K562 (cell line): ENCODE measurements at regions not wholly inside any gene's neighbourhood (a gene's known extent, or its start where the extent isn't known, plus 50 kb on each side); places are given as distances from the start of the nearest gene placed in this dataset.

Experiments used
- ATAC-seq: fragments of 200-7000 bp; cut with Tn5 transposase; 3 replicates; pipeline ENCODE4 v1.9.1; 2020; ENCODE audit warnings: moderate library complexity
- BruUV-seq: library from RNA; stranded (reverse); fragments of 400-500 nt; replicated peaks from 2 replicates; lab custom pipeline; 2021; lab: Mats Ljungman, UMichigan
- CTCF ChIA-PET: fragments of 300-600 bp; formaldehyde crosslinking; extraction: SDS; loops from one replicate; lab custom pipeline; 2021; ENCODE audit warnings: low intra/inter-chr PET ratio; lab: Yijun Ruan, JAX
- POLR2A ChIA-PET: fragments of 300-600, 350-650 bp; sonication (Branson Sonifier 250); formaldehyde crosslinking; extraction: SDS; loops from one replicate; lab custom pipeline; 2021; ENCODE audit warnings: antibody characterized with exemption, inconsistent platforms; lab: Yijun Ruan, JAX
- DNase-seq, 4 experiments: peaks; one replicate each; pipeline versions ENCODE4 v3.0.0 to v3.0.0-alpha.2; 2011 to 2018; ENCODE audit warnings: low spot score in 3 of 4, mixed read lengths in 3 of 4; ENCODE audit errors: extremely low read depth in 1 of 4
- FAIRE-seq: peaks from 2 replicates; lab custom pipeline; 2011; peaks lifted over from hg19 to GRCh38; lab: Jason Lieb, UNC
- H2AFZ ChIP-seq: 2 replicates; pipeline ENCODE4 v1.6.0; 2011; ENCODE audit warnings: low read depth, low read length, control low read depth, inconsistent platforms
- H3K27ac ChIP-seq: fragments of 200-600 bp; 3 replicates; pipeline ENCODE4 v1.8.0; 2011; ENCODE audit warnings: low read depth, mild to moderate bottlenecking, control low read depth, inconsistent platforms, low read length, moderate library complexity, mixed read lengths; ENCODE audit errors: extremely low read depth
- H3K27me3 ChIP-seq, 2 experiments: fragments of 300-600 bp in 1 of 2; 2 replicates in 1 of 2; 3 replicates in 1 of 2; pipeline versions ENCODE4 v1.6.0 to v1.8.0; 2011; ENCODE audit warnings: inconsistent platforms in 2 of 2, low read length in 2 of 2, mild to moderate bottlenecking in 1 of 2, mixed read lengths in 1 of 2, moderate library complexity in 1 of 2; ENCODE audit not compliant: control insufficient read depth in 2 of 2, insufficient read depth in 2 of 2
- H3K36me3 ChIP-seq: fragments of 300-600 bp; 3 replicates; pipeline ENCODE4 v1.8.0; 2011; ENCODE audit warnings: mild to moderate bottlenecking, low read length, inconsistent platforms; ENCODE audit not compliant: control insufficient read depth, insufficient read depth
- H3K4me1 ChIP-seq, 2 experiments: fragments of 200-600 bp in 1 of 2; replicated peaks in 1 of 2; 2 replicates in 1 of 2; 3 replicates in 1 of 2; pipeline versions ENCODE4 v1.5.1 to v1.8.0; 2011; ENCODE audit warnings: inconsistent platforms in 2 of 2, low read length in 2 of 2, mild to moderate bottlenecking in 1 of 2, mixed read lengths in 1 of 2, moderate library complexity in 1 of 2; ENCODE audit not compliant: control insufficient read depth in 2 of 2, insufficient read depth in 2 of 2
- H3K4me2 ChIP-seq: 2 replicates; pipeline ENCODE4 v1.6.1; 2011; ENCODE audit warnings: low read length, control low read depth, inconsistent platforms, mixed read lengths; ENCODE audit not compliant: insufficient read depth
- H3K4me3 ChIP-seq: fragments of 200-600 bp; sonication (generic), shearing (Covaris generic); 2 replicates; pipeline ENCODE4 v1.5.1; 2016; ENCODE audit warnings: control low read depth, inconsistent platforms
- H3K79me2 ChIP-seq: fragments of 200-600 bp; 3 replicates; pipeline ENCODE4 v1.8.0; 2011; ENCODE audit warnings: low read length, inconsistent platforms; ENCODE audit not compliant: control insufficient read depth, insufficient read depth
- H3K9ac ChIP-seq, 2 experiments: 2 replicates each; pipeline versions ENCODE4 v1.6.0 to v1.6.1; 2011; ENCODE audit warnings: low read depth in 2 of 2, low read length in 2 of 2, control low read depth in 1 of 2, inconsistent platforms in 1 of 2, mild to moderate bottlenecking in 1 of 2, mixed read lengths in 1 of 2; ENCODE audit not compliant: insufficient read depth in 1 of 2
- H3K9me1 ChIP-seq: one replicate; pipeline ENCODE4 v1.6.0; 2011; ENCODE audit warnings: inconsistent platforms, mild to moderate bottlenecking, low read length, moderate library complexity; ENCODE audit not compliant: control insufficient read depth, insufficient read depth
- H3K9me3 ChIP-seq: replicated peaks from 2 replicates; pipeline ENCODE4 v1.5.1; 2011; ENCODE audit warnings: low read depth, low read length, inconsistent platforms; ENCODE audit not compliant: control insufficient read depth, insufficient read depth
- H4K20me1 ChIP-seq: replicated peaks from 2 replicates; pipeline ENCODE4 v1.6.1; 2011; ENCODE audit warnings: low read length, inconsistent platforms, mixed read lengths; ENCODE audit not compliant: control insufficient read depth, insufficient read depth
- ASH1L ChIP-seq: fragments of 450-650 bp; IDR thresholded peaks from 2 replicates; pipeline ENCODE4 v1.6.1; 2018; ENCODE audit warnings: borderline replicate concordance, mild to moderate bottlenecking, low read depth; ENCODE audit not compliant: partially characterized antibody
- HDGF ChIP-seq: fragments of 450-650 bp; IDR thresholded peaks from 2 replicates; pipeline ENCODE4 v1.6.1; 2016
- HNRNPUL1 ChIP-seq: fragments of 200-400 bp; formaldehyde crosslinking; IDR thresholded peaks from 2 replicates; pipeline ENCODE4 v1.6.1; 2017; ENCODE audit warnings: low read length
- KDM2B ChIP-seq: fragments of 250-450 bp; sonication (Bioruptor Pico); IDR thresholded peaks from 2 replicates; pipeline ENCODE4 v1.8.0; 2021; ENCODE audit warnings: mild to moderate bottlenecking, moderate library complexity
- MECOM ChIP-seq: fragments of 250-450 bp; sonication (Bioruptor Pico); IDR thresholded peaks from 2 replicates; pipeline ENCODE4 v1.8.0; 2022; ENCODE audit warnings: inconsistent platforms
- MTA3 ChIP-seq: fragments of 450-650 bp; formaldehyde crosslinking; IDR thresholded peaks from 2 replicates; pipeline ENCODE4 v1.6.1; 2017; ENCODE audit warnings: mild to moderate bottlenecking, borderline replicate concordance
- MYC ChIP-seq, 2 experiments: fragments of 250-450 bp in 1 of 2; sonication (Bioruptor Pico) in 1 of 2; IDR thresholded peaks; 2 replicates each; pipeline versions ENCODE4 v1.5.1 to v1.6.1; 2012 to 2021; ENCODE audit warnings: low read depth in 2 of 2, borderline replicate concordance in 1 of 2, improper control_type of control experiment in 1 of 2, low read length in 1 of 2, mild to moderate bottlenecking in 1 of 2, moderate library complexity in 1 of 2
- POLR2AphosphoS2 ChIP-seq: IDR thresholded peaks from 2 replicates; pipeline ENCODE4 v1.6.1; 2012; ENCODE audit warnings: low read length, improper control_type of control experiment
- SMAD3 ChIP-seq: fragments of 450-650 bp; formaldehyde crosslinking; conservative IDR thresholded peaks from 2 replicates; pipeline ENCODE4 v1.4.0; 2020; ENCODE audit warnings: mild to moderate bottlenecking
- SMC3 ChIP-seq: conservative IDR thresholded peaks from 2 replicates; pipeline ENCODE4 v1.6.1; 2011; ENCODE audit warnings: low read depth, low read length, improper control_type of control experiment; ENCODE audit not compliant: insufficient read depth
- ZNF354B ChIP-seq: fragments of 250-450 bp; sonication (Bioruptor Pico); IDR thresholded peaks from 2 replicates; pipeline ENCODE4 v1.4.0; 2020
- ZNF561 ChIP-seq: fragments of 450-650 bp; formaldehyde crosslinking; conservative IDR thresholded peaks from 2 replicates; pipeline ENCODE4 v1.4.0; 2020; ENCODE audit warnings: mild to moderate bottlenecking, moderate library complexity
- ZNF830 ChIP-seq: fragments of 250-450 bp; sonication (Bioruptor Pico); IDR thresholded peaks from 2 replicates; pipeline ENCODE4 v1.5.0; 2021; ENCODE audit warnings: mild to moderate bottlenecking
- WGBS: fragments of 100-300 bp; shearing (Covaris generic); methylation state at CpG from one replicate; pipeline ENCODE4 v1.1.6; 2016; ENCODE audit warnings: low coverage, mixed read lengths; ENCODE audit not compliant: insufficient coverage; ENCODE audit errors: missing lambda C conversion rate; 5-methylcytosine and 5-hydroxymethylcytosine counted together
- in situ Hi-C: fragments of 300-500 bp; cut with MboI; formaldehyde crosslinking; loops from 4 replicates; pipeline ENCODE4 v1.15.0; 2018; ENCODE audit warnings: inconsistent platforms, mixed read lengths
- intact Hi-C: fragments of 100-400 bp; cut with micrococcal nuclease; formaldehyde crosslinking; loops from 2 replicates; pipeline ENCODE4 v1.14.2; 2022
- TF ChIP-seq, protein P1 (sequence below): fragments of 450-650 bp; IDR thresholded peaks from 2 replicates; pipeline ENCODE4 v1.6.1; 2016; ENCODE audit warnings: low read depth, mild to moderate bottlenecking, moderate library complexity
- TF ChIP-seq, protein P2 (sequence below): fragments of 450-650 bp; formaldehyde crosslinking; IDR thresholded peaks from 2 replicates; pipeline ENCODE4 v1.4.0; 2020; ENCODE audit warnings: mild to moderate bottlenecking
- TF ChIP-seq, protein P3 (sequence below): sonication (generic); formaldehyde crosslinking; IDR thresholded peaks from 2 replicates; pipeline ENCODE4 v1.8.0; 2022; ENCODE audit warnings: mild to moderate bottlenecking, low read depth, missing genetic modification reagents
- TF ChIP-seq, protein P4 (sequence below): IDR thresholded peaks from 2 replicates; pipeline ENCODE4 v1.6.1; 2011; ENCODE audit warnings: borderline replicate concordance, low read depth, mild to moderate bottlenecking, moderate library complexity, low read length; ENCODE audit not compliant: insufficient read depth, poor library complexity, severe bottlenecking

DNA sequence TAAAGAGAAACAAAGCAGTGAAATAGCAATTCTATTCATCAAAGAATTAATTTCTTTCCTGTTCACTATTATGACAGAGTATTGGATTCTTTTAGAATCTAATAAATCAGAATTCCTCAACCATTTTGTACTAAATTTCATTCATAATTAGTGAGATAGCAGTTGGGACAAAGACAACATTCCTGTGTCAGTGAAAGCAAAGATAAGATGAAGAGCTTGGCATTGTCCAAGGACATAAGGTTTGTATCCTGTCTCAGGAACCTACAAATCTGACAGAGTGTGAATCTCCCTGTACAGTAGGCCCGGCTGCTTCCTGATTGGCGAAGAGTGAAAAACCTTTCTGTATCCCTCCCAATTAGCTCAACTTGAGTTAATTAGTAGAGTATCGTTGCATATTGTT, 349.1 kb downstream of the ISL1 start:
- FAIRE-seq (no peak), ATAC-seq (no peak), DNase-seq (no peak)
- Histone ChIP-seq H3K4me2 (no peak overlapping the region), H3K9me1 (no peaks in the 10 kb centered on the region), H3K27me3 (no peaks in the 10 kb centered on the region), H3K27ac (no peak overlapping the region), H3K4me1 (no peaks in the 10 kb centered on the region), H3K4me3 (no peak overlapping the region), H3K9me3 (no peaks in the 10 kb centered on the region; the same call in 1 of the 2 replicates), H3K36me3 (no peaks in the 10 kb centered on the region), H2AFZ (no peak overlapping the region), H3K79me2 (no peaks in the 10 kb centered on the region), H4K20me1 (no peaks in the 10 kb centered on the region), H3K9ac (no peak overlapping the region)
- POLR2A ChIA-PET = no interaction called here
- CTCF ChIA-PET = no interaction called here
- 0% methylated on average over 3 of the region's 3 CpGs for WGBS
- intact Hi-C loops = no loop called here
- in situ Hi-C loops = no loop called here
- TF ChIP-seq ASH1L (no peak), HNRNPUL1 (no peak), MTA3 (no peak), ZNF561 (CRISPR knock-in tag) (no peak), SMC3 (no peak), KDM2B (CRISPR knock-in tag) (no peak), HDGF (no peak), POLR2AphosphoS2 (no peak), SMAD3 (CRISPR knock-in tag) (no peak), MYC (IDR thresholded peaks at IDR 0.05; ENCODE audit: low read depth, low read length) (no peak), MYC (CRISPR knock-in tag; IDR thresholded peaks at IDR 0.05; ENCODE audit: borderline replicate concordance, low read depth) (no peak), MECOM (CRISPR knock-in tag) (no peak), ZNF830 (CRISPR knock-in tag) (no peak), ZNF354B (CRISPR knock-in tag) (no peak)
- TF ChIP-seq, protein P1, sequence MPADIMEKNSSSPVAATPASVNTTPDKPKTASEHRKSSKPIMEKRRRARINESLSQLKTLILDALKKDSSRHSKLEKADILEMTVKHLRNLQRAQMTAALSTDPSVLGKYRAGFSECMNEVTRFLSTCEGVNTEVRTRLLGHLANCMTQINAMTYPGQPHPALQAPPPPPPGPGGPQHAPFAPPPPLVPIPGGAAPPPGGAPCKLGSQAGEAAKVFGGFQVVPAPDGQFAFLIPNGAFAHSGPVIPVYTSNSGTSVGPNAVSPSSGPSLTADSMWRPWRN = no peak
- TF ChIP-seq, protein P2, sequence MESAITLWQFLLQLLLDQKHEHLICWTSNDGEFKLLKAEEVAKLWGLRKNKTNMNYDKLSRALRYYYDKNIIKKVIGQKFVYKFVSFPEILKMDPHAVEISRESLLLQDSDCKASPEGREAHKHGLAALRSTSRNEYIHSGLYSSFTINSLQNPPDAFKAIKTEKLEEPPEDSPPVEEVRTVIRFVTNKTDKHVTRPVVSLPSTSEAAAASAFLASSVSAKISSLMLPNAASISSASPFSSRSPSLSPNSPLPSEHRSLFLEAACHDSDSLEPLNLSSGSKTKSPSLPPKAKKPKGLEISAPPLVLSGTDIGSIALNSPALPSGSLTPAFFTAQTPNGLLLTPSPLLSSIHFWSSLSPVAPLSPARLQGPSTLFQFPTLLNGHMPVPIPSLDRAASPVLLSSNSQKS (CRISPR knock-in tag) = no peak
- TF ChIP-seq, protein P3, sequence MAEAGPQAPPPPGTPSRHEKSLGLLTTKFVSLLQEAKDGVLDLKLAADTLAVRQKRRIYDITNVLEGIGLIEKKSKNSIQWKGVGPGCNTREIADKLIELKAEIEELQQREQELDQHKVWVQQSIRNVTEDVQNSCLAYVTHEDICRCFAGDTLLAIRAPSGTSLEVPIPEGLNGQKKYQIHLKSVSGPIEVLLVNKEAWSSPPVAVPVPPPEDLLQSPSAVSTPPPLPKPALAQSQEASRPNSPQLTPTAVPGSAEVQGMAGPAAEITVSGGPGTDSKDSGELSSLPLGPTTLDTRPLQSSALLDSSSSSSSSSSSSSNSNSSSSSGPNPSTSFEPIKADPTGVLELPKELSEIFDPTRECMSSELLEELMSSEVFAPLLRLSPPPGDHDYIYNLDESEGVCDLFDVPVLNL (CRISPR knock-in tag) = no peak
- TF ChIP-seq, protein P4, sequence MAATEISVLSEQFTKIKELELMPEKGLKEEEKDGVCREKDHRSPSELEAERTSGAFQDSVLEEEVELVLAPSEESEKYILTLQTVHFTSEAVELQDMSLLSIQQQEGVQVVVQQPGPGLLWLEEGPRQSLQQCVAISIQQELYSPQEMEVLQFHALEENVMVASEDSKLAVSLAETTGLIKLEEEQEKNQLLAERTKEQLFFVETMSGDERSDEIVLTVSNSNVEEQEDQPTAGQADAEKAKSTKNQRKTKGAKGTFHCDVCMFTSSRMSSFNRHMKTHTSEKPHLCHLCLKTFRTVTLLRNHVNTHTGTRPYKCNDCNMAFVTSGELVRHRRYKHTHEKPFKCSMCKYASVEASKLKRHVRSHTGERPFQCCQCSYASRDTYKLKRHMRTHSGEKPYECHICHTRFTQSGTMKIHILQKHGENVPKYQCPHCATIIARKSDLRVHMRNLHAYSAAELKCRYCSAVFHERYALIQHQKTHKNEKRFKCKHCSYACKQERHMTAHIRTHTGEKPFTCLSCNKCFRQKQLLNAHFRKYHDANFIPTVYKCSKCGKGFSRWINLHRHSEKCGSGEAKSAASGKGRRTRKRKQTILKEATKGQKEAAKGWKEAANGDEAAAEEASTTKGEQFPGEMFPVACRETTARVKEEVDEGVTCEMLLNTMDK = no peak
- BruUV-seq = no TSS peak
